Spleen (tissue), 7 donors: ENCODE measurements at regions not wholly inside any gene's neighbourhood (a gene's known extent, or its start where the extent isn't known, plus 50 kb on each side); places are given as distances from the start of the nearest gene placed in this dataset.

ENCODE experiments used
- POLR2A ChIP-seq, 3 donors: fragments of 450-650 bp; IDR thresholded peaks; one replicate each; pipeline ENCODE4 v1.5.1; 2017; ENCODE audit warnings: antibody characterized with exemption in 3 of 3, mild to moderate bottlenecking in 1 of 3
- TF ChIP-seq, protein P1 (sequence below), 11 experiments: fragments of 200-600 bp in 7 of 11; fragments of 450-650 bp in 4 of 11; sonication (generic) in 4 of 11; IDR thresholded peaks in 8 of 11; conservative IDR thresholded peaks in 3 of 11; 1 replicate in 7 of 11; 2 replicates in 4 of 11; pipeline versions ENCODE4 v1.4.0 to v1.8.0; 2016 to 2021; ENCODE audit warnings: antibody characterized with exemption in 11 of 11, inconsistent platforms in 4 of 11, mild to moderate bottlenecking in 1 of 11
- donor health status: DM: no; HTN: no; CAD: no; lungs with moderate emphysema.
- donor health status: DM: no; HTN: no; CAD: no.
- donor health status: DM: no; HTN: no; CAD: no.

- TF ChIP-seq, protein P1, sequence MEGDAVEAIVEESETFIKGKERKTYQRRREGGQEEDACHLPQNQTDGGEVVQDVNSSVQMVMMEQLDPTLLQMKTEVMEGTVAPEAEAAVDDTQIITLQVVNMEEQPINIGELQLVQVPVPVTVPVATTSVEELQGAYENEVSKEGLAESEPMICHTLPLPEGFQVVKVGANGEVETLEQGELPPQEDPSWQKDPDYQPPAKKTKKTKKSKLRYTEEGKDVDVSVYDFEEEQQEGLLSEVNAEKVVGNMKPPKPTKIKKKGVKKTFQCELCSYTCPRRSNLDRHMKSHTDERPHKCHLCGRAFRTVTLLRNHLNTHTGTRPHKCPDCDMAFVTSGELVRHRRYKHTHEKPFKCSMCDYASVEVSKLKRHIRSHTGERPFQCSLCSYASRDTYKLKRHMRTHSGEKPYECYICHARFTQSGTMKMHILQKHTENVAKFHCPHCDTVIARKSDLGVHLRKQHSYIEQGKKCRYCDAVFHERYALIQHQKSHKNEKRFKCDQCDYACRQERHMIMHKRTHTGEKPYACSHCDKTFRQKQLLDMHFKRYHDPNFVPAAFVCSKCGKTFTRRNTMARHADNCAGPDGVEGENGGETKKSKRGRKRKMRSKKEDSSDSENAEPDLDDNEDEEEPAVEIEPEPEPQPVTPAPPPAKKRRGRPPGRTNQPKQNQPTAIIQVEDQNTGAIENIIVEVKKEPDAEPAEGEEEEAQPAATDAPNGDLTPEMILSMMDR (IDR thresholded peaks at IDR 0.05 in 8 of 11, conservative IDR thresholded peaks at IDR 0.05 in 3 of 11), result no peak
- no peak for TF ChIP-seq POLR2A (IDR thresholded peaks at IDR 0.05)
Measured at GRCh38 chr10:29957907-29958331, 101.5 kb downstream of the JCAD start.
